Stimulated activated naive CD8-positive, alpha-beta T cell treated with anti-CD3 and anti-CD28 coated beads, Interleukin-15, Interleukin-2, amounts not matched to agents 100 ng/mL and 50 ng/mL, for 24 hours (primary cell): ENCODE measurements at regions not wholly inside any gene's neighbourhood (a gene's known extent, or its start where the extent isn't known, plus 50 kb on each side); places are given as distances from the start of the nearest gene placed in this dataset.

Experiments used
- H3K27ac Mint-ChIP-seq: one replicate; pipeline ENCODE4 v1.8.0; 2021; ENCODE audit warnings: mild to moderate bottlenecking, mixed read lengths
- H3K27me3 Mint-ChIP-seq: one replicate; pipeline ENCODE4 v1.8.0; 2021; ENCODE audit warnings: mixed read lengths
- H3K36me3 Mint-ChIP-seq: one replicate; pipeline ENCODE4 v1.8.0; 2021; ENCODE audit warnings: low read depth, mixed read lengths
- H3K4me1 Mint-ChIP-seq: one replicate; pipeline ENCODE4 v1.8.0; 2021; ENCODE audit warnings: low read depth, mixed read lengths
- H3K4me3 Mint-ChIP-seq: one replicate; pipeline ENCODE4 v1.8.0; 2021; ENCODE audit warnings: mild to moderate bottlenecking, mixed read lengths
- H3K9me3 Mint-ChIP-seq: one replicate; pipeline ENCODE4 v1.8.0; 2021; ENCODE audit warnings: mixed read lengths

DNA sequence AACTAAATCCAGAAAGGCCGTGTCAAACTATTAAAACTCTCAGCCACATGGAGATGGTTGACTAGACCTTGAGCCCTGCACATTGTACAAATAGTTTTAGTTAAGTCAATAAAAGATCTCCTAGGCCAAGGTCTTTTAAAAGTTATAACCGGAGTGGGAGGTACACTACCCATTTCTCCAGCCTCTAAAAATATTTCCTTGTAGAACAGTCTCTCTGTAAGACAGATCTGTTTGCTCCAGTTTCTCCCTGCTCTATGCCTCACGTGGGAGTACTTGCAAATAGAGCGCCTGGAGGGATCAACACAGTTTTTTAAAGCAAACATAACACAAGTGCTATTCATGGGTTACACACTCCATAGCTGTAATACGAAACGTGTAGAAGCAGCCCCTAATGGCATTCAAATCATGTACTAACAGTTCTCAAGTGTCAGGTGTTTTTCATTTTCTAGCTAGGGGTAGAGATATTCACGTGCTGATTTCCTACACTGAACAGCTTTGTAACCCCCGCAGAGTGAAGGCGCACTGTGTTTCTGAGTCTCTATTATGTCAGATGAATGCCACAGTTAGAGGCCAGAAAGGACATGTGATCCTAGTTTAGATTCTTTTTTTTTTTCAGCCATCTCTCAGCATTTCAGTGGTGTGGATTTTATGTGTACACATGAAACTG lies 703.4 kb upstream of the GRAMD2B start:
- Mint-ChIP-seq H3K27me3 (no peaks in the 10 kb centered on the region), H3K4me1 (no peaks in the 10 kb centered on the region), H3K4me3 (no peak overlapping the region), H3K27ac (no peak overlapping the region), H3K9me3 (peaks cover 4% of the 10 kb centered on the region), H3K36me3 (no peaks in the 10 kb centered on the region)

DNA sequence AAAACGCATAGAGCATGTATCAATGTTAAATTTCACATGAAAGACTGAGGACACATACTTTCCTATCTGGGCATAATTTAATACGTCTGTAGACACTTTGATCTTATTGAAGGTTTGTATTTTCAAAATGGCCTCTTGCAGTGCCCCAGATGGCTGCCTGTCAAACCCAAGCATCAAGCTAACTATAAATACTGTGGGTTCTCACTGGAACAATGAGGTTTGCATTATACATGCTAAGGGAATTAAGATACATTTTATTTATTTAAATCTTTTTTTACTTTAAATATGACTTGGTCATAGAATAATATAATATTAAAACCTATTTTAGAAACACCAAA lies 702.9 kb upstream of the GRAMD2B start:
- no peaks in the 10 kb centered on the region for H3K36me3 Mint-ChIP-seq
- H3K4me3 Mint-ChIP-seq: no peak overlapping the region
- H3K9me3 Mint-ChIP-seq: peaks cover 4% of the 10 kb centered on the region
- H3K4me1 Mint-ChIP-seq: no peaks in the 10 kb centered on the region
- no peak overlapping the region for H3K27ac Mint-ChIP-seq
- no peaks in the 10 kb centered on the region for H3K27me3 Mint-ChIP-seq

DNA sequence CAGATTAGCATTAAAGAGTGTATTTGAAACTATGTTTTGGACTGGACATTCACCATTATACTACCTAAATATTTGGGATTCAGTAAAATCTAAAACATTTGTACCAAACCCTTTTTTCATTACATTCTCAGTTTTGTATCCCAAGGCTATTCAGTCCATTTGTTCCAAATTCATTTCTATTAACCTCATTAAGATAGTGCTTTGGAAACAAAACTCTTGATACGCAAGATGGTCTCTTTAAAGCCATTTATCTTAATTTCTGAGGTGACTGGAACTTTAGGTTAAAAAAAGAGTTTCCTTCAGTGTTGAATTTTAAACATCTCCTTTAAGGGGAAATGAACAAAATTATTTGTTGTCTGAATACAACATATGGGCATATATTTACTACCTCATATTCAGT lies 702.5 kb upstream of the GRAMD2B start:
- no peak overlapping the region for H3K27ac Mint-ChIP-seq
- H3K4me3 Mint-ChIP-seq: no peak overlapping the region
- H3K9me3 Mint-ChIP-seq: peaks cover 4% of the 10 kb centered on the region
- no peaks in the 10 kb centered on the region for H3K27me3 Mint-ChIP-seq
- no peaks in the 10 kb centered on the region for H3K36me3 Mint-ChIP-seq
- H3K4me1 Mint-ChIP-seq: no peaks in the 10 kb centered on the region

DNA sequence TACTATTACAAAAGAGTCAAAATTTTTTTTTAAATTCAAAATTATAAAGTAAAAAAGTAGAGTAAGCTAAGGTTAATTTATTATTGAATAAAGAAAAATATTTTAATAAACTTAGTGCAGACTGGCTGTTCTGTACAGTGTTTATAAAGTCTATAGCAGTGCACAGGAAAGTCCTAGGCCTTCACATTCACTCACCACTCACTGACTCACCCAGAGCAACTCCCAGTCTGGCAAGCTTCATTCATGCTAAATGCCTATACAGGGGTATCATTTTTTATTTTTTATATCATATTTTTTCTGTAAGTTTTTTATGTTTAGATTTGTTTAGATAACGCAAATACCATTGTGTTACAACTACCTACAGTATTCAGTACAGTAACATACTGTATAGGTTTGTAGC lies 700.7 kb upstream of the GRAMD2B start:
- Mint-ChIP-seq H3K9me3 (peaks cover 4% of the 10 kb centered on the region), H3K36me3 (no peaks in the 10 kb centered on the region), H3K27ac (no peak overlapping the region), H3K4me3 (no peak overlapping the region), H3K4me1 (no peaks in the 10 kb centered on the region), H3K27me3 (no peaks in the 10 kb centered on the region)

DNA sequence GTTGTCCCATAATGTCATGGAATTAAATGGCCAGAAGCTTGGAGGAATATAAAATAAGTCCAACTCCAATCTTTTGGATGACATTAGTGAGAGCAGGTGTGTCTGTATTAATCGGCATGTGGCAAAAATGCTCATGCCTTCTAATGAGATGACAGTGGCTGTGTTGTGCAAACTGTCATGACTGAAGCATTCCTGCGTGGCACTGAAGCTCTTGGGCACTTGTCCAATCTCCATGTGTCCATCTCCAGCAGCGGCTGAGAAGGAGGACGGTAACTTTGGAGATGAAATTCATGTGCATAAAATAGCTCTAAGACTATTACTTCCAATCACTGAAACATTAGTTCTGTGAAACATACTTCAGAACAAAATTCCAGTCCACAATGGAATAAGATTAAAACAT lies 697.5 kb upstream of the GRAMD2B start:
- Mint-ChIP-seq H3K4me1 (no peaks in the 10 kb centered on the region), H3K36me3 (no peaks in the 10 kb centered on the region), H3K9me3 (peaks cover 4% of the 10 kb centered on the region), H3K4me3 (no peak overlapping the region), H3K27me3 (no peaks in the 10 kb centered on the region), H3K27ac (no peak overlapping the region)

DNA sequence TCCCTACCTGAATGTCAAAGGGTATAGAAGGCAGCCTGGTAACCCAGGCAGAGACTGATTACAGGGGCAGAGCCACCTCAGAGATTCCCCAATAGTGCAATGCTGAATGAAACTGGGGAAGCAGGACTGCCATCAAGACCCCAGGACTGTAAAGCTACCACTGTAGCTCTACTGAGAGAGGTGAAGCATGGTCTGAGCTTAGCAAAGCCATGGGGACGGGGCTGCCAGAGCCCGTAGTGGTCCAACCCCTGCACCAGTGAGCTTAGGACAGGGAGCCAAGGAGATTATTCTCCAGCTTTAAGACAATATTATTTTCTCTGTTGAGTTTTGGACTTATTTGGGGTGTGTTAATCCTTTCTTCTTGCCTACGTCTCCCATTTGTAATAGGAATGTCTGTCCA lies 679.3 kb upstream of the GRAMD2B start:
- Mint-ChIP-seq H3K9me3 (peaks cover 4% of the 10 kb centered on the region), H3K27ac (no peak overlapping the region), H3K4me3 (no peak overlapping the region), H3K27me3 (no peaks in the 10 kb centered on the region), H3K4me1 (no peaks in the 10 kb centered on the region), H3K36me3 (no peaks in the 10 kb centered on the region)

DNA sequence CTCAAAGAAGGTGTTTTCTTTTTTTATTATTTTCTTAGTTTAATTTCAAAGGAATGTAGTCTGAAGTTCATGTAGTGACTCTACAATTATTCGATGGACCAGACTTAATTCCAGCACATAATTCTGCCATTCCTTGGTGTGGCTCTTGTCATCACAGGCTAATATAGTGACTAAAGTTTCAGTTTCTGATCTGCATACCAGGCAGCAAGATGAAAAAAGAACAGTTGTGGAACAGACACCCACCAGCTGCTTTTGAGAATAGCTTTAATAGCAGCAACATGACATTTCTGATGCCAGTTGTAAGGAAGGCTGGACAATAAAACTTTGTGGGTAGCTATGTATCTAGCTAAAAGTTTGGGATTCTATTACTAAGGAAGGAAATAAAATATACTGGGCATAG lies 676.3 kb upstream of the GRAMD2B start:
- Mint-ChIP-seq H3K4me1 (no peaks in the 10 kb centered on the region), H3K27me3 (no peaks in the 10 kb centered on the region), H3K27ac (no peak overlapping the region), H3K4me3 (no peak overlapping the region), H3K9me3 (no peaks in the 10 kb centered on the region), H3K36me3 (no peaks in the 10 kb centered on the region)

DNA sequence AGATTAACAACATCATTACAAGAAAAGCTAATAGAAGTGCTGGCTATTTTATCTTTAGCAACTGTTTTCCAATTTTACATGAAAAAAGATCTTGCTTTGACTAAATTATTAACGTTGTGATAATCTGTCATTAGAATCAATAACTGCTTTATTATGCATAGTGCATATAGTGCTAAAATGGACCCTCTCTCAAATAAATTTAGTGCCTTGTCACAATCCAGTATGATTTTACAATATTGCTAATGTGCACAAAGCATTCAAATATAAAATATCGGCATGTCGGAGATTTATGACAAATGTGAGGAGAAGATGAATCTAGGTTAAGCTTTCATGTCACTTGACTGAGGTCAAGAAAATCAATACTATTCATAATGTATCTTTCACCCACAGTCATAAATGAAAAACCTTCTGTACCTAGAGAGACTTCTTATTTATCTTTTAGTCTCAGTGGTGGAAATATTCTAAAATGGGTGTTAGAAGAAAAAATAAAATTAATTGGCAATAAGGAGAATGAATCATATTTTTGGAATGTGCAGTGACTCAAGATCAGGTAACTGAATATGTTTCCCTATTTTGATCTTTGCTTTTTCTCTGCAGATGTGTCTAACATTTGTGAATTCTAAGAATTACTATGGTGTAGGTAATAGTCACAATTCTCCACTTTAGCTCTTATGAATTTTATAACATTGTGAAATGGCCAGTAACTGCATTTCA lies 672.9 kb upstream of the GRAMD2B start:
- Mint-ChIP-seq H3K9me3 (no peaks in the 10 kb centered on the region), H3K4me1 (no peaks in the 10 kb centered on the region), H3K27me3 (no peaks in the 10 kb centered on the region), H3K36me3 (no peaks in the 10 kb centered on the region), H3K4me3 (no peak overlapping the region), H3K27ac (no peak overlapping the region)

DNA sequence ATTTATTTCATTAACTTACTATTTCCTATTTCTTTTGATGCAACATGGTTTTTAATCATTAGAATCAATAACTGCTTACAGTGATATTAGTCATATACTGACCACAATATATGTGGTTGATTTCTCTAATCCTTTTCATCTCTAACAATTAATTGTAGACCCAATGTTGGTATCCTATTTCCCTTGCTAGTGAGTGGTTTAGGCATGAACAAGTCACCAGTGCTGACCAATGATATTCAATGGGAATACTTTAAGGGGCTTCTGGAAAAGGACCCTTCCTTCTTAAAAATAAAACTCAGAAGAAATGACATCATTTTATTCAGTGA lies 672.4 kb upstream of the GRAMD2B start:
- Mint-ChIP-seq H3K27me3 (no peaks in the 10 kb centered on the region), H3K4me1 (no peaks in the 10 kb centered on the region), H3K4me3 (no peak overlapping the region), H3K27ac (no peak overlapping the region), H3K36me3 (no peaks in the 10 kb centered on the region), H3K9me3 (no peaks in the 10 kb centered on the region)

DNA sequence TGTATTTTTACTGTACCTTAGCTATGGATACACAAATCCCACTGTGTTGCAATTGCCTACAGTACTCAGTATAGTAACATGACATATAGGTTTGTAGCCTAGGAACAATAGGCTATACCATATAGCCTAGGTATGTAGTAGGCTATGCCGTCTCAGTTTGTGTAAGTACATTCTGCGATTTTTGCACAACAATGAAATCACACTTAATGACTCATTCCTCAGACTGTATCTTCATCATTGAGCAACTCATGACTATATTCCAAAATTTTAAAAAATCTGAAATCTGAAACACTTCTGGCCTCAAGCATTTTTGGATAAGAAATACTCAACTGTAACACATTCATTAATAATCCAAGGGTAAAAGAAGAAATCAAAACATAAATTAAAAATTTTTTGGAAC lies 666.8 kb upstream of the GRAMD2B start:
- Mint-ChIP-seq H3K9me3 (no peaks in the 10 kb centered on the region), H3K4me3 (no peak overlapping the region), H3K27me3 (no peaks in the 10 kb centered on the region), H3K36me3 (no peaks in the 10 kb centered on the region), H3K27ac (no peak overlapping the region), H3K4me1 (no peaks in the 10 kb centered on the region)

DNA sequence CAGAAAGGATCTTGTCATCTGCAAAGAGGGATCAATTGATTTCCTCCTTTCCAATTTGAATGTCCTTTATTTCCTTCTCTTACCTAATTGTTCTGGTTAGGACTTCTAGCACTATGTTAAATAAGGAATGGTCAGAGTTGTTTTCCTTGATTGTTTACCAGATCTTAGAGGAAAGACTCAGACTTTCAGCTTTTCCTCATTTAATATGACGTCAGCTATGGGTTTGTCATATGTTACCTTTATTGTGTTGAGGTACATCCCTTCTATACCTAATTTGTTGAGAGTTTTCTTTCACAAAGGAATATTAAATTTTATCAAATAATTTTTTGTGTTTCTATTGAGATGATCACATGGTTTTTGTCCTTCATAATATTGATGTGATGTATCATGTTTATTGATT lies 656.5 kb upstream of the GRAMD2B start:
- H3K4me3 Mint-ChIP-seq: no peak overlapping the region
- H3K36me3 Mint-ChIP-seq: no peaks in the 10 kb centered on the region
- no peaks in the 10 kb centered on the region for H3K9me3 Mint-ChIP-seq
- no peak overlapping the region for H3K27ac Mint-ChIP-seq
- H3K27me3 Mint-ChIP-seq: no peaks in the 10 kb centered on the region
- H3K4me1 Mint-ChIP-seq: no peaks in the 10 kb centered on the region

DNA sequence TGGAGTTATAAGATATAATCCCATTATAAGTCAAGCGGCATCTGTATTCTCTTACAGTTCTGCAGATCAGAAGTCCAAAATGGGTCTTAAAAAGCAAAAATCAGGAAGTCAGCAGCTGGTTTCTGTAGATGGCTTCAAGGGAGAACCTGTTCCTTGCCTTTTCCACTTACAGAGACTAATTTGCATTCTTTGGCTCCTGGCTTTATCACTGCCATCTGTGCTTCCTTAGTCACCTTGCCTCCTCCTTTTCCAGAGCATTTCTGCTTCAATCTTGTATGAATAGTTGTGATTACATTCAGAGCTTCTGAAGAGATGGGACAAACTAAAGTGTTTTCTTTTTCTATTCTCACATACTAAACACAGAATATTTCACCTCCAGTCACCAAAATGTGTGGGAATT lies 647.3 kb upstream of the GRAMD2B start:
- H3K4me1 Mint-ChIP-seq: no peaks in the 10 kb centered on the region
- no peaks in the 10 kb centered on the region for H3K27me3 Mint-ChIP-seq
- no peak overlapping the region for H3K4me3 Mint-ChIP-seq
- no peaks in the 10 kb centered on the region for H3K9me3 Mint-ChIP-seq
- H3K36me3 Mint-ChIP-seq: no peaks in the 10 kb centered on the region
- H3K27ac Mint-ChIP-seq: no peak overlapping the region

DNA sequence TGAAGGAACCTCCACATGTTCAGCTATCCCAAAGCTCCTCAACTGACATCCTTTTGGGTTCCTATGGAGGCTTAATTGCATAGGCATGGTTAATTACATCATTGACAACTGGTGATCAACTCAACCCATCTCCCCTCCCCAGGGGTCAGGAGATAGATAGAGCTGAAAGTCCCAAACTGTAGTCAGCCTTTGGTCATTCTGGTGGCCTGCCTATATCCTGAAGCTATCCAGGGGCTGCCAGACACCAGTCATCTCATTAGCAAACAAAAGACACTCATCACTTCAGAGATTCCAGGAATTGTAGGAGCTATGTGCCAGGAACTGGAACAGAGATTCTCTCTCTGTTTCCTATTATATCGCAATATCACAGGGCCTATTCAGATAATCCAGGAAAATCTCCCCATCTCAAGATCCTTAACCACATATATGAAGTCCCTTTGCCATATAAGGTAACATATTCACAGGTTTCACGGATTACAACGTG lies 646.5 kb upstream of the GRAMD2B start:
- no peaks in the 10 kb centered on the region for H3K9me3 Mint-ChIP-seq
- no peak overlapping the region for H3K27ac Mint-ChIP-seq
- H3K4me1 Mint-ChIP-seq: no peaks in the 10 kb centered on the region
- no peak overlapping the region for H3K4me3 Mint-ChIP-seq
- H3K27me3 Mint-ChIP-seq: no peaks in the 10 kb centered on the region
- H3K36me3 Mint-ChIP-seq: no peaks in the 10 kb centered on the region

DNA sequence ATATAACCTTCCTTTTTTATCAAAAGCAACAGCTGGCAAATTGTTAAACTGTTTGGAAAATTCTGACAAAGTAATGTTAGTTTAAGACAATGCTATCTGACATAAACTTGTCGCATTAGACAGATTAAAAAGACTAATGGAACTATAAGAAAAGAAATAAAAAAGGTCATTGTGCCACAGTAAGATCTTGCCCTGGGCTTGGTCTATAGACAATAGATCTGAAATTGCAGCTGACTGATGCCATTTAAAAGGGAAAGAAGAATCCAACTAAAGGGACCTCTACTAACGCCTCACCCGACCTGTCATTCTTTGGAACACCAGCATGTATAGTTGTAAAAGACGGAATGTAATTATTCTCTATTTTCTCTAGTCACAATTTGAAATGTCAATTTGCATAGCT lies 644.4 kb upstream of the GRAMD2B start:
- no peaks in the 10 kb centered on the region for H3K4me1 Mint-ChIP-seq
- H3K9me3 Mint-ChIP-seq: no peaks in the 10 kb centered on the region
- H3K27me3 Mint-ChIP-seq: no peaks in the 10 kb centered on the region
- no peaks in the 10 kb centered on the region for H3K36me3 Mint-ChIP-seq
- no peak overlapping the region for H3K27ac Mint-ChIP-seq
- H3K4me3 Mint-ChIP-seq: no peak overlapping the region

DNA sequence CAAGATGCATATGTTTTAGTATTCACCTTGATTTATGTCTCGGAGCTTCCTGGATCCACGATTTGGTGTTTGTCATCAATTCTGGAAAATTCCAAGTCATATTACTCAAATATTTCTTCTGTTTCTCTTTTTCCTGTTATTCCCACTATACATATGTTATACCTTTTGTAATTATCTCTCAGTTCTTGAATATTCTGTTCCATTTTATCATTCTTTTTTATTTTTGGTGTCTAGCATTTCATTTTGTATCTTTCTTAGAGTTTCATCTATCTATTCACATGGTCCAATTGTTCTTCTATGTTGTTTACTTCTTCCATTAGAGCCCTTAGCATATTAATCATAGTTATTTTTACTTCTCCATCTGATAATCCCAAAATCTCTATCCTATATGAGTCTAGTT lies 637.8 kb upstream of the GRAMD2B start:
- no peak overlapping the region for H3K4me3 Mint-ChIP-seq
- H3K4me1 Mint-ChIP-seq: no peaks in the 10 kb centered on the region
- H3K27me3 Mint-ChIP-seq: no peaks in the 10 kb centered on the region
- H3K36me3 Mint-ChIP-seq: no peaks in the 10 kb centered on the region
- no peak overlapping the region for H3K27ac Mint-ChIP-seq
- H3K9me3 Mint-ChIP-seq: peaks cover 4% of the 10 kb centered on the region

DNA sequence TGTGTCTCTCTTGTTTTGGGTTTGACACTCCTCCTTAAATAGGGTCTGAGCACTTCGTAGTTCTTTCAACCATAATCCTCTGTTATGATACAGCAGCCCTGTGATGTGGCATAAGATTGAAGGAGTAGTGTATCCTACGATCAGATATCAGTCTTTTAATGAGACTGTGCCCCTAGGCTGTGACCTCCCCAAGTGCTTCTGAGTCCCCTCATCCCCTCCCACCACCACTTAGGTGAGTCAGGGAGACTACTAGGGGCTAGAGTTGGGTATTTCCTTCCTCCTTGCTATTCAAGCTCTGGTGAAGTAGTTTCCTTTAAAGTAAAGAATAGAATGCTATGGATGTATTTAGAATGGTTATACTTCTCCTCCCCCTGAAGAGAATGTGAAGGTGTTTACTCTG lies 637.2 kb upstream of the GRAMD2B start:
- Mint-ChIP-seq H3K9me3 (peaks cover 4% of the 10 kb centered on the region), H3K4me1 (no peaks in the 10 kb centered on the region), H3K27me3 (no peaks in the 10 kb centered on the region), H3K27ac (no peak overlapping the region), H3K4me3 (no peak overlapping the region), H3K36me3 (no peaks in the 10 kb centered on the region)
